A673 (cell line): ENCODE measurements at regions not wholly inside any gene's neighbourhood (a gene's known extent, or its start where the extent isn't known, plus 50 kb on each side); places are given as distances from the start of the nearest gene placed in this dataset.

ENCODE experiments used
- CTCF ChIP-seq: fragments of 300-800, 200-600 bp; sonication (generic); conservative IDR thresholded peaks from 2 replicates; pipeline ENCODE4 v1.5.1; 2017; ENCODE audit warnings: low read depth, mild to moderate bottlenecking, antibody characterized with exemption, low read length, moderate library complexity, mixed read lengths
- EZH2 ChIP-seq: fragments of 200-600 bp; sonication (generic); IDR thresholded peaks from 2 replicates; pipeline ENCODE4 v1.6.1; 2017; ENCODE audit warnings: borderline replicate concordance, low read depth, mild to moderate bottlenecking, mixed read lengths, antibody characterized with exemption, low read length; ENCODE audit not compliant: poor library complexity, severe bottlenecking

- TF ChIP-seq CTCF: no peak
- TF ChIP-seq EZH2: no peak
These were observed 125.0 kb downstream of the FAT3 start for GRCh38 chr11:92349486-92350156.
